SHP77 (cell line): ENCODE measurements at regions not wholly inside any gene's neighbourhood (a gene's known extent, or its start where the extent isn't known, plus 50 kb on each side); places are given as distances from the start of the nearest gene placed in this dataset.
A peak's percentile ranks its signal among the peaks of the same experiment; 100 is the strongest.

Source experiments
- DNase-seq, 2 experiments: peaks; one replicate each; lab custom pipeline; 2025; lab: John Stamatoyannopoulos, UW

DNA sequence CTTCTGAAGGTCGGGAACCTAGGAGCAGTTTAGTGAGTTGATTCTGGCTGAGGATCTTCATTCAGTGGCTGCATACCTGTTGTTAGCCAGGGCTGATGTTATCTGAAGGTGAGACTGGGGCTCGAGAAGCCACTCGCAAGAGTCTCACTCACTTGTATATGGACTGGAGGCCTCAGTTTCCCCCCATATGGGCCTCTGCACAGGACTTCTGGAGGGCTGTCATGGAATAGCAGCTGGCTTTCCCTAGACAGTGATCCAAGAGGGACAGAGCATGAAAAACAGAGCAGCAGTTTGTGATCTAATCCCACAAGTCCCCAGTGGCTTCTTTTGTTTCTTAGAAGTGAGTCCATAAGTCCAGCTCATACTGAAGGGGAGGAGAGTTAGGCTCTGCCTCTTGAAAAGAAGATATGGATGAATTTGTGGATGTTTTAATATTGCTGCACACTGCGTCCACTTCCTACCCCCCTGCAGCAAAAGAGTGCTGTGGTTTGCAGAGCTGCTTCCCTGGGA is 623.4 kb downstream of the CDH26 start:
- no peak for DNase-seq

GRCh38 chr20:60583741-60584140 is 625.5 kb downstream of the CDH26 start:
- no peak for DNase-seq

GRCh38 chr20:60584221-60584620 is 626.0 kb downstream of the CDH26 start:
- no peak for DNase-seq

DNA sequence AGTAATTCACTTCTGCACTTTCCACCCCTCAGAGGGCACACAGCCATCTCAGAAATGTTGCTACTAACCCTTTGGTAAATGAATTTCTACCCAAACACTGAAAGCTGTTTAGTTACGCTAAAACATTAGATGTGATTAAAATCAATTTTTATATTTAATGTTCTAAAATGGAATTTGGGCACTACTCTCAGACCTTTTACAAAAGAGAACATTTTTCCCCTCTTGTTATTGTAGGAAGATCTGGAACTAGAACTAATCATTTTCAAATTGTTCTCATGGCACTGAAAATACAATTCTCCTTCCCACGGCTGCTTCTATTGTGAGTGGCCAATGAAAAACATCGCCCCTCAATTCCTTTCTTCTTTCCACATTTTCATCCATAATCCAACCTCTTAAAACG is 627.4 kb downstream of the CDH26 start:
- no peak for DNase-seq

- no peak for DNase-seq
Measured at GRCh38 chr20:60586269-60587050, 628.2 kb downstream of the CDH26 start.

GRCh38 chr20:60587986-60588385 is 629.8 kb downstream of the CDH26 start:
- no peak for DNase-seq

- no peak for DNase-seq
Measured at GRCh38 chr20:60589623-60590022, 631.4 kb downstream of the CDH26 start.

- DNase-seq = no peak
Measured at GRCh38 chr20:60591172-60591799, 633.1 kb downstream of the CDH26 start.

GRCh38 chr20:60598528-60598927 is 640.3 kb downstream of the CDH26 start:
- no peak for DNase-seq

DNA sequence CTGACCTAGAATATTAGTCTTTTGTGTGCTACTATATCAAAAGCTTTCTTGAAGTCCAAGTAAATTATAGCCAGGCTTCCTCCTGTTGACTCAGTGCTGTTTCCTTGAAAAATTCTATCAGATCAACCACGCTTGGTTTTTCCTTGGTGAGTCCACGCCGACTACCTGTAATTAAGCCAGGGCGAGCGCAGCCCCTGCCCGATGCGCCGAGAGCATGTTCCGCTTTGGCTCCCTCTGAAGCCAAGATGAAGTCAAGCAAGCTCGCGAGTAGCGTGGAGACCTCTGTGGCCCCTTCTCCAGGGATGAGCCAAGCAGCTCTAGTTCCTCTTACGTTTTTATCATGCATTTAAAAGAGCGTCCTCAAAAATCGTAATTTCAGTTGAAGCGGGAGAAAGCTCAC is 641.2 kb downstream of the CDH26 start:
- no peak for DNase-seq

DNA sequence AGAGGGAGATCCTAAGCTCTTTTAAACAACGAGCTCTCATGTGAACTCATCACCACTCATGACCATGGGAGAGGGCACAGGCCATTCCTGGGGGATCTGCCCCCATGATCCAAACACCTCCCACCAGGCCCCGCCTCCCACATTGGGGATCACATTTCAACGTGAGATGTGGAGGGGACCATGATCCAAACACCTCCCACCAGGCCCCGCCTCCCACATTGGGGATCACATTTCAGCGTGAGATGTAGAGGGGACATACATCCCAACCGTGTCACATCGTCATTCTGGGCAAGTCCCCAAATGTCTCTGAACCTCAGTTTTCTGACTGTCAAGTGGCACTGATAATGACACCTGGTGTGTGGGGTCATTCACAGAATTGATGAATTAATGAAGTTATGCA is 641.8 kb downstream of the CDH26 start:
- DNase-seq = no peak

- no peak for DNase-seq
Measured at GRCh38 chr20:60624066-60624465, 628.0 kb upstream of the CDH4 start.

GRCh38 chr20:60627751-60628565 is 624.1 kb upstream of the CDH4 start:
- no peak for DNase-seq

DNA sequence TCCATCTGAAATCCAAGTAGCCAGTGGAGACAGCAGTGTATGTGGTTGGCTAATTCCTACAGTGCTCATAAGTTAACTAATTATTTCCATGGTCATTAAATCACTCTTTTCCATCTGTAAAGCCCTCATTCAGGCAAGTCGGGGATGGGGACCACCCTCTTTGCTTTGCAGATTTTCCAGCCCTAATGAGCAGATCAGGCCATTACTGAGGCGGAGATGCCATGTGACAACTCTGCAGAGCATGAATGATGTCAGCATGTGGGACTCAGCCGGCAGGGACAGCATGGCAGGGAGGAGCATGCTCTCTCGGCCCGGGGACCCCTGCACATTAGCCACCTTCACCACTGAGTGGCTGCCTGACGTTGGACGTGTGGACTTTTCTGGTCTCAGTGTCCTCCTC is 623.3 kb upstream of the CDH4 start:
- no peak for DNase-seq

DNA sequence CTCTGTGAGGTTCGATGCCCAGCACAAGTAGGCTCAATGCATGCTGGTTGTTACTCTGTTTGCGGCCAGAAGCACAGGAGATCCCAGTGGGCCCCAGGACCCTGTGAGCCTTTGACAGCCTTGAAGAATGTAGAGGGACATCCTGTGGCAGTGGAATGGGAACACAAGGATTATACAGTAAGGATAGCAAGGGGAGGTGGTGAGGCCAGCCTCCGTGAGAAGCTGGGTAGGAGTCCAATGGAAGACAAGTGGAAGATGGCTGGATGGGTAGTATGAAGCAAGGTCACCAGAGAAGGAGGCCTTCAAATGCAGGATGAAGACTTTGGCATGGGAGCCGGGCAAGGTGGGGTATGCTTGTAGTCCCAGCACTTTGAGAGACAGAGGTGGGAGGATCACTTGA is 622.9 kb upstream of the CDH4 start:
- no peak for DNase-seq

DNA sequence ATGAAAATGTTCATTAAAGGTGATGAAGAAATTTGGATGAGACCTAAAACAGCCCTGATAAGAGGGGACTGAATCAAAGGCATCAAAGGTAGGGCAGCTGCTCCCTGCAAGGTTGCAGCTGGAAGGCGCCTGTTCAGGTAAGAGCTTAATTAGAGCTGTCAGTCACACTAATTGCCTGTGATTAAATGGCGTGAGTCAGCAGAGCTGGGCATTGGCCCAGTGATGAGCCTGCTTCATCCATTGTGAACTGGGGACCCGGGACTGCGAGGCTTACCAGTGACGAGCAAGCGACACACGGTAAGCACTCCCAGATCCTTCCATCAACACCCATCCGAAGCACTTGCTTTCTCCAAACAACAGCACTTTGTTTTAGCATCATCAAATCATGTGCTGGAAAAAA is 621.5 kb upstream of the CDH4 start:
- peak; percentile 82 to 85 for DNase-seq

DNA sequence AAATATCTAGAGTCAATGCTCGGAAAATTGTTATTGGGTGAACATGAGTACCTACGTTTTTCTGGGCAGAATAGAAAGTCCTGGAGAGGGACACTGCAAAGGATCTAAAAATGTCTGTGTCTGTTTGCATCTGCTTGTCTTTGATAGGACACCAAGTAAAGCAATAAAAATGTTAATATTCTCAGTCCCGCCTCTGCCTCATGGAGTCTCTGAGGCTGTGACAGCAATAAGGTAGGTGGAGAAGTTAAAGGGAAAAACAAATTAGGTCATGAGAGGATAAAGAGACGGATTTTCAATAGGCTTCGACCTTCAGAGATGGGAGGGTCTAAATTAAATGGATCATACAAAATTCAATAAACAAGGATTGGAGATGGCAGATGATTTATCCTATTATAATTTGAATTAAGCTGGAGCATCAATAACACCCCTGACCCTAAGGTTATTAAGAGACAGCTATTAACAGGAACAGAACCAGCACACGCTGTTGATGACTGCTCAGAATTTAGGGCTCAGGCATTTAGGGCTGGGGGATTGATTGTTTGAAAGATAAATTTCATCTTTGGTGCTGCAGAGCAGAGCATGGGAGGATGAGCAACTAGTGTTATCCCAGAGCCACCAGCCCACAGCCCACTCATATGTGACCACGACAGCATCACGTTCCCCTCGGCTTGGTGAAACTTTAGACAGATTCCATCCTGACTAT is 620.3 kb upstream of the CDH4 start:
- DNase-seq = no peak

- no peak for DNase-seq
Measured at GRCh38 chr20:60632391-60633262, 619.4 kb upstream of the CDH4 start.

DNA sequence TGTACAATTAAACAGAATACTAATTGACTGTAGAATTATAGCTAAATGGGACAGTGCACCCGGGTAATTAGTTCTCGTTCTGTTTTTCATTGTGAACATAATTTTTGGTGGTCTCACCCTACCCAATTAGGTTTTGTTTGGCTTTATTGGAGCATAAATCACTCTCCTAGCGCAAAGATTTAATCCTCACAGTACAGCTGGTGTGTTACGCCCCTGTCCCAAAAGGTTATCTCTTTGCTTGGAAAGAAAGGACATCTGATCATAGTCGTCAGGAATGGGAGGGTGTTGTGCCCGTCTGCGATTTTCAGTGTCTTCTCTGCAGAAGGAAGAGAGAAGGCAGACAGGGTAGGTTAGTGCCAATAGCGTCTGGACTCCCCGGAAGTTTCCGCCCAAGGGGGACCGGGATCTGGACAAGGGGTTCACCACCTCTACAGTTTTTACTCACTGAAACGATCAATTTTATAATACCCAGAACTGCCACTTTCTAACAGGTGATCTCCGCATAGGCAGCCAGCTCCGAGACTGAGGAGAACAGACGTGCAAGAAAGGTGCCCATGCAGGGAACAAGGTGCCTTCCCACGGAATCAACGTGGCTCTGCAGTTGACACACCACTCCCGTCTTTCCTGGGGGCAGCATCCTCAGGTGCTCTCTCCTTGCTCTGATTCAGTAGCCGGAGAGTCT is 617.4 kb upstream of the CDH4 start:
- DNase-seq = no peak

- DNase-seq = no peak
Measured at GRCh38 chr20:60636417-60636816, 615.6 kb upstream of the CDH4 start.

GRCh38 chr20:60637801-60638200 is 614.3 kb upstream of the CDH4 start:
- no peak for DNase-seq
